ENCODE measurements at regions not wholly inside any gene's neighbourhood (a gene's known extent, or its start where the extent isn't known, plus 50 kb on each side); places are given as distances from the start of the nearest gene placed in this dataset.

- TF ChIP-seq POLR2AphosphoS5 (IDR thresholded peaks at IDR 0.05; ENCODE audit: low read depth, low read length) (no peak), POLR2A (IDR thresholded peaks at IDR 0.05; ENCODE audit: low read depth, low read length) (no peak), TAF1 (IDR thresholded peaks at IDR 0.05; ENCODE audit: borderline replicate concordance, low read depth, low read length) (no peak)
Observed at GRCh38 chr4:120155287-120155686, 88.6 kb upstream of the MAD2L1 start.

All from GM12892 (cell line).